ENCODE measurements at regions not wholly inside any gene's neighbourhood (a gene's known extent, or its start where the extent isn't known, plus 50 kb on each side); places are given as distances from the start of the nearest gene placed in this dataset.

GRCh38 chr5:5902678-5903646 is 475.4 kb downstream of the MED10 start:
- TF ChIP-seq POLR2A (IDR thresholded peaks at IDR 0.05; ENCODE audit: low read depth) (no peak), CTCF (IDR thresholded peaks at IDR 0.05) (no peak)
